ENCODE measurements at regions not wholly inside any gene's neighbourhood (a gene's known extent, or its start where the extent isn't known, plus 50 kb on each side); places are given as distances from the start of the nearest gene placed in this dataset.

GRCh38 chr3:99502871-99503270 lies 135.5 kb upstream of the COL8A1 start:
- no peak for DNase-seq (ENCODE audit: low spot score)

GRCh38 chr3:99500485-99500884 lies 137.9 kb upstream of the COL8A1 start:
- no peak for DNase-seq (ENCODE audit: low spot score)

GRCh38 chr3:99499235-99500158 lies 138.9 kb upstream of the COL8A1 start:
- peak; percentile 60 for DNase-seq (ENCODE audit: low spot score)

GRCh38 chr3:99498550-99499234 lies 139.7 kb upstream of the COL8A1 start:
- DNase-seq (ENCODE audit: low spot score), result no peak

DNA sequence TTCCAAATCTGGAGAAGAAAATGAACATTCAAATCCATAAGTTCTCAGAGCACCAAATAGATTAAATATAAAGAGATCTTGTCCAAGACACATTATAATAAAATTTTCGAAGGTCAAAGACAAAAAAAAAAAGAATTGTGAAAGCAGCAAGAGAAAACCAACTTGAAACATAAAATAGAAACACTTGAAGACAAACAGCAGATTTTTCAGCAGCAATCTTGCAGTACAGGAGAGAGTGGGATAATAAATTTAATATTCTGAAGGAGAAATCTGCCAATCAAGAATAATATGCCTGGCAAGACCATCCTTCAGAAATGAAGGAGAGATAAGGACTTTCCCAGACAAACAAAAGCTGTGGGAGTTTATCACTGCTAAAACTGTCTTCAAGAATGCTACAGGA lies 150.5 kb upstream of the COL8A1 start:
- DNase-seq (ENCODE audit: low spot score), result no peak

DNA sequence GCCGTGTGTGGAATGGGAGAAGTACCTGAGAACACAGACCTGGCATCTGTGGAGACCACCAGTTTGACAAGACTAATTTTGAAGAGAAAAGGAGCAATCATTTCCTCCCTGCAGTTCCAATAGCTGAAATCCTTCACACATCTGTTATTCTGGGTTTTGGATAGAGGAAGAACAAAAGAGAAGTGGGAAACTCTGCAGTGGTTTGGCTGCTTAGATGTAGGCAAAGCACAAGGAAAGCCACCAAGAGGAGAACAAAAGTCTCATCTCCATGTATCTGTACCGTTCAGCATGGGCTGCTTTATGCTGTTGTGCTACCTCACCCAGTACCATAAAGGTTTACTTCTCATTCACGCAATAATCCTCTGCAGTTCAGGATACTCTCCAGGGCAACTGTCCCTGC lies 153.1 kb upstream of the COL8A1 start:
- no peak for DNase-seq (ENCODE audit: low spot score)

DNA sequence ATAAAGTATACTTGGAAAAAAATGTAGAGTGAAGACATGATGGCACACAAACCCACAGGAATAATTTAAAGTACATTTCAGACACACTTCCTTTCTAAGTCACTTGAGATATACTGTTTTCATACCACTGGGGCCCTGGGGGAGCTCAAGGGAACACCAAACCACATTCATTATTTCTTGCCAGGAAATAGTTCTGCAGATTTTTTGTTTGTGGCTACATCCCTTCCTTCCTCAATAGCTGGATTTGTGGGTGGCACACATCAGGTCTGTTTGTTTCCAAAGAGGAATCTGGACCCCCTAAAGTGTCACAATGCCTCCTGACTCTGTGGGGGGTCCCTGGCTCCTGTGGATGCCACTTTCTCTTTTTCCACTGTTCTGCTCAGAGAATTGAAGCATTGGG lies 153.5 kb upstream of the COL8A1 start:
- DNase-seq (ENCODE audit: low spot score), result peak; percentile 33

DNA sequence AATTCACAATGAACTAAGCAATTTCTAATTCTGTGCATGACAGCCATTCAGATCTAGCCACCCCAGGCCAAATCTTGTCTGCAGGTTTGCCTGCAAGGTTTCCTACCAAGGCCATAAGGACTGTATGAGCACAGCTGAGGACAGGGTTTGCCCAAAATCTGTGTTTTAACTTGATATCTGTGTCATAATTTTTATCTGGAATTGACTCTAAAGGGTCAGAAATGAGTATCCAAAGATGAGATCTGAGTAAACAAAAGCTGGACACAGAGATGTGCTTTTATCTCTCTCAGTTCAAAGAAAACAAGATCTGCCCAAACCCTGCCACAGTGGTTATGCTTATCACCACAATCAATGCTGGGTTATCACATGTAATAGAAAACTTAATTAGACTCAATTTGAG lies 154.6 kb upstream of the COL8A1 start:
- DNase-seq (ENCODE audit: low spot score), result no peak

DNA sequence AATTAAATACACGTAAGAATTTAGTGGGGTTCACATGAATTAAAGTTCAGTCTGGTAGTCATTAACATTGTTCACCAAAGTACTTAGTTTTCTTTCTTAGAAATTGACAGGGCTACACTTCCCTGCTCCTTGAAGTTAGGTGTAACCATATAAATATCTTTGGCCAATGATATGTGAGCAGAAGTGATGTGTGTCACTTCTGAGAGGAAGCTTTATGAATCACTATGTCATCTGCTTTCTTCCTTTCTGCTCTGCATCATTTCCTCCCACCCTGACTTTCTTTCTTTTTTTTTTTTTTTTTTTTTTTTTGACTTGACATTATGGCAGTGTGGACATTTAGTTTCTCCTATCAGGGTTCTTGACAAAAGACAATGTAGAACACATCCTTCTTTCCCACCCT lies 156.2 kb upstream of the COL8A1 start:
- no peak for DNase-seq (ENCODE audit: low spot score)

DNA sequence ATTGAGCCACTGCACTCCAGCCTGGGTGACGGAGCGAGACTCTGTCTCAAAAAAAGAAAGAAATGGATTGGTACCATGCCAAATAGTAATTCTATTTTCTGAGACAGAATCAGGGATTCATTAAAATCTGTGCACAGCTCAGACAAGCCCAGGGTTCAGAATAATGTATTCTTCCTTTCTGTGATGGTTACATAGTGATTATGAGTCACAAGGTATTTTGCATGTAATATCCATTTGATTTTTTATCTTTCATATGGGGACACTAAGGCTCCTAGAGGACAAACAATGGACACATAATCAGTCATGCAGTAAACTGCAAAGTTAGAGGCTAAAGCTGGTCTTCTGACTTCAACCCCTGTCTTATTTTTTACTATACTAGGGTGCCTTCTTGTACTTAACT lies 156.8 kb upstream of the COL8A1 start:
- DNase-seq (ENCODE audit: low spot score), result no peak

- DNase-seq (ENCODE audit: low spot score), result no peak
These were observed 158.6 kb upstream of the COL8A1 start for GRCh38 chr3:99479768-99480167.

- no peak for DNase-seq (ENCODE audit: low spot score)
These were observed 160.7 kb upstream of the COL8A1 start for GRCh38 chr3:99477650-99478049.

DNA sequence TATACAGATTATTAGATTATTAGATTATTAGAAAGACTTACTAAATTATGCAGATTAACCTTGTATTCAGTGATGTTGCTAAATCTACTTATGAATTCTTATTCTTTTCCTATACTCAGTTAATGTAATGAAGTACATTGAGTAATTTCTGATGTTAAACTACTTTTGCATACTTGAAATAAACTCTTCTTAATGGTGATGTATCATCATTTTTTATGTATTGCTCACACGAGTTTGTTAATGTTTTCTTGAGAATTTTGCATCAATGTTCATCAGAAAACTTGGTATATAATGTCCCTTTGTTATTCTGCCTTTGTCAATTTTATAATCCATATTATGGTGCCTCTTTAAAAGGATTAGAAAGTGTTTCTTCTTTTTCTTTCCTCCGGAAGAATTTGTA lies 163.2 kb upstream of the COL8A1 start:
- DNase-seq (ENCODE audit: low spot score), result no peak

GRCh38 chr3:99474776-99475175 lies 163.6 kb upstream of the COL8A1 start:
- no peak for DNase-seq (ENCODE audit: low spot score)

GRCh38 chr3:99473321-99473751 lies 165.1 kb upstream of the COL8A1 start:
- DNase-seq (ENCODE audit: low spot score), result no peak

GRCh38 chr3:99472385-99472784 lies 166.0 kb upstream of the COL8A1 start:
- no peak for DNase-seq (ENCODE audit: low spot score)

- no peak for DNase-seq (ENCODE audit: low spot score)
These were observed 166.8 kb upstream of the COL8A1 start for GRCh38 chr3:99471353-99472323.

GRCh38 chr3:99470841-99471240 lies 167.6 kb upstream of the COL8A1 start:
- DNase-seq (ENCODE audit: low spot score), result no peak

- no peak for DNase-seq (ENCODE audit: low spot score)
These were observed 169.5 kb upstream of the COL8A1 start for GRCh38 chr3:99468918-99469317.

GRCh38 chr3:99467420-99467819 lies 171.0 kb upstream of the COL8A1 start:
- DNase-seq (ENCODE audit: low spot score), result no peak

- no peak for DNase-seq (ENCODE audit: low spot score)
These were observed 172.1 kb upstream of the COL8A1 start for GRCh38 chr3:99466331-99466730.

GRCh38 chr3:99458013-99458412 lies 180.4 kb upstream of the COL8A1 start:
- DNase-seq (ENCODE audit: low spot score), result no peak
